ENCODE measurements at regions not wholly inside any gene's neighbourhood (a gene's known extent, or its start where the extent isn't known, plus 50 kb on each side); places are given as distances from the start of the nearest gene placed in this dataset.

DNA sequence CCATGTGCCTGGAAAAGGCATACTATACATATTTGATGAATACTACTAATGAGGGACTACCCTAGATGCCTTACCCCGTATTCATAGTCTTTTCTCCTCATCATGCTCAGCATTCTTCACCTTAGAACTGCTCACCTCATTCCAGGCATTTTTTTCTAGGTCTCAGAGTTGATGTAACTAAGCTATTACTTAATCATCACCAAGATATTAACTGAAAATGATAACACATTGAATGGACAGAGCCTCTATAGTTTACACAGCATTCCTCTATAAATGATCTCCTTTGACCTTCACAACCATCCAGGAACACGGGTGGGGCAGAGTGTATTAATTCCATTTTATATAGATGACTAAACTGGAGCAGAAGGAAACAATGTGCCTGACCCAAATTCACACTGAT is 174.1 kb upstream of the DPH6 start:
- TF ChIP-seq TCF7L2 (IDR thresholded peaks at IDR 0.05; ENCODE audit: low read depth, low read length) (no peak), SIN3A (IDR thresholded peaks at IDR 0.05; ENCODE audit: borderline replicate concordance, insufficient read depth, low read depth, low read length) (no peak), POLR2AphosphoS5 (IDR thresholded peaks at IDR 0.05; ENCODE audit: low read depth, low read length) (no peak)
- TF ChIP-seq, protein P1, sequence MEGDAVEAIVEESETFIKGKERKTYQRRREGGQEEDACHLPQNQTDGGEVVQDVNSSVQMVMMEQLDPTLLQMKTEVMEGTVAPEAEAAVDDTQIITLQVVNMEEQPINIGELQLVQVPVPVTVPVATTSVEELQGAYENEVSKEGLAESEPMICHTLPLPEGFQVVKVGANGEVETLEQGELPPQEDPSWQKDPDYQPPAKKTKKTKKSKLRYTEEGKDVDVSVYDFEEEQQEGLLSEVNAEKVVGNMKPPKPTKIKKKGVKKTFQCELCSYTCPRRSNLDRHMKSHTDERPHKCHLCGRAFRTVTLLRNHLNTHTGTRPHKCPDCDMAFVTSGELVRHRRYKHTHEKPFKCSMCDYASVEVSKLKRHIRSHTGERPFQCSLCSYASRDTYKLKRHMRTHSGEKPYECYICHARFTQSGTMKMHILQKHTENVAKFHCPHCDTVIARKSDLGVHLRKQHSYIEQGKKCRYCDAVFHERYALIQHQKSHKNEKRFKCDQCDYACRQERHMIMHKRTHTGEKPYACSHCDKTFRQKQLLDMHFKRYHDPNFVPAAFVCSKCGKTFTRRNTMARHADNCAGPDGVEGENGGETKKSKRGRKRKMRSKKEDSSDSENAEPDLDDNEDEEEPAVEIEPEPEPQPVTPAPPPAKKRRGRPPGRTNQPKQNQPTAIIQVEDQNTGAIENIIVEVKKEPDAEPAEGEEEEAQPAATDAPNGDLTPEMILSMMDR (IDR thresholded peaks at IDR 0.05): no peak
- TF ChIP-seq, protein P2, sequence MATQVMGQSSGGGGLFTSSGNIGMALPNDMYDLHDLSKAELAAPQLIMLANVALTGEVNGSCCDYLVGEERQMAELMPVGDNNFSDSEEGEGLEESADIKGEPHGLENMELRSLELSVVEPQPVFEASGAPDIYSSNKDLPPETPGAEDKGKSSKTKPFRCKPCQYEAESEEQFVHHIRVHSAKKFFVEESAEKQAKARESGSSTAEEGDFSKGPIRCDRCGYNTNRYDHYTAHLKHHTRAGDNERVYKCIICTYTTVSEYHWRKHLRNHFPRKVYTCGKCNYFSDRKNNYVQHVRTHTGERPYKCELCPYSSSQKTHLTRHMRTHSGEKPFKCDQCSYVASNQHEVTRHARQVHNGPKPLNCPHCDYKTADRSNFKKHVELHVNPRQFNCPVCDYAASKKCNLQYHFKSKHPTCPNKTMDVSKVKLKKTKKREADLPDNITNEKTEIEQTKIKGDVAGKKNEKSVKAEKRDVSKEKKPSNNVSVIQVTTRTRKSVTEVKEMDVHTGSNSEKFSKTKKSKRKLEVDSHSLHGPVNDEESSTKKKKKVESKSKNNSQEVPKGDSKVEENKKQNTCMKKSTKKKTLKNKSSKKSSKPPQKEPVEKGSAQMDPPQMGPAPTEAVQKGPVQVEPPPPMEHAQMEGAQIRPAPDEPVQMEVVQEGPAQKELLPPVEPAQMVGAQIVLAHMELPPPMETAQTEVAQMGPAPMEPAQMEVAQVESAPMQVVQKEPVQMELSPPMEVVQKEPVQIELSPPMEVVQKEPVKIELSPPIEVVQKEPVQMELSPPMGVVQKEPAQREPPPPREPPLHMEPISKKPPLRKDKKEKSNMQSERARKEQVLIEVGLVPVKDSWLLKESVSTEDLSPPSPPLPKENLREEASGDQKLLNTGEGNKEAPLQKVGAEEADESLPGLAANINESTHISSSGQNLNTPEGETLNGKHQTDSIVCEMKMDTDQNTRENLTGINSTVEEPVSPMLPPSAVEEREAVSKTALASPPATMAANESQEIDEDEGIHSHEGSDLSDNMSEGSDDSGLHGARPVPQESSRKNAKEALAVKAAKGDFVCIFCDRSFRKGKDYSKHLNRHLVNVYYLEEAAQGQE (IDR thresholded peaks at IDR 0.05; ENCODE audit: insufficient read depth in 1 of 2, low read depth in 2 of 2, low read length in 1 of 2): no peak
- Histone ChIP-seq H3K27me3 (ENCODE audit: control insufficient read depth, insufficient read depth, low read length) (no peaks in the 10 kb centered on the region), H3K27ac (ENCODE audit: low read length) (no peak overlapping the region), H3K9me3 (ENCODE audit: control insufficient read depth, insufficient read depth, low read depth, low read length) (no peaks in the 10 kb centered on the region), H3K4me3 (ENCODE audit: low read depth in 2 of 2, low read length in 2 of 2) (no peak overlapping the region), H3K4me1 (ENCODE audit: control insufficient read depth, insufficient read depth, low read length) (no peaks in the 10 kb centered on the region), H3K36me3 (ENCODE audit: control insufficient read depth, insufficient read depth, low read length) (no peaks in the 10 kb centered on the region)
- no peak for DNase-seq (ENCODE audit: low read depth, low spot score)
- ChIA-PET POLR2A (no interaction called here), CTCF (no interaction called here)
- in situ Hi-C loops (cut with HindIII; ENCODE audit: low pct_unique_long_range_greater_than_20kb, low sequenced_read_pairs) (no loop called here), intact Hi-C loops (cut with micrococcal nuclease; ENCODE audit: unreplicated experiment) (no loop called here)
- ATAC-seq: no peak
- no TSS peak for BruUV-seq (replicated peaks)

DNA sequence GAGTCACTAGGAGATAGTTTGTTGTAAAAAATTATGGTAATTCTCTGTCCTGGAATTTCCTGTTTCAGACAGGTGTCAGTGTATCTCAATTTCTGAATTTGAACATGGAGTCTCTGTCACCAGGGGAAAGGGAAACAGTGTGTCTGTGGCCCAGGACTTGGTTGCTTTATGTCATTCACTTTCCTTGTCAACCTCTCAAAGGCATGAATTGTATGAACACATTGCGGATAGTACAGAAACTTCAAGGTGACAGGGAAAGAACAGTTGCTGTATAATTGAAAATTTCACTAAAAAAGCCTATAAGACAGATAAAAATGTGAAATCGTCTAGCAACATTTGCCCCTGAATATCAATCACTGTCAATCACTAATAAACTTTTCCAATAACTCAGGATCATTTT is 175.0 kb upstream of the DPH6 start:
- no peak for DNase-seq (ENCODE audit: low read depth, low spot score)
- no TSS peak for BruUV-seq (replicated peaks)
- intact Hi-C loops (cut with micrococcal nuclease; ENCODE audit: unreplicated experiment): no loop called here
- H3K9me3 ChIP-seq (ENCODE audit: control insufficient read depth, insufficient read depth, low read depth, low read length): no peaks in the 10 kb centered on the region
- CTCF ChIA-PET: no interaction called here
- no peak overlapping the region for H3K4me3 ChIP-seq (ENCODE audit: low read depth in 2 of 2, low read length in 2 of 2)
- H3K4me1 ChIP-seq (ENCODE audit: control insufficient read depth, insufficient read depth, low read length): no peaks in the 10 kb centered on the region
- no peaks in the 10 kb centered on the region for H3K27me3 ChIP-seq (ENCODE audit: control insufficient read depth, insufficient read depth, low read length)
- POLR2A ChIA-PET: no interaction called here
- TF ChIP-seq, protein P1 (IDR thresholded peaks at IDR 0.05): no peak
- TF ChIP-seq TCF7L2 (IDR thresholded peaks at IDR 0.05; ENCODE audit: low read depth, low read length) (no peak), SIN3A (IDR thresholded peaks at IDR 0.05; ENCODE audit: borderline replicate concordance, insufficient read depth, low read depth, low read length) (no peak), POLR2AphosphoS5 (IDR thresholded peaks at IDR 0.05; ENCODE audit: low read depth, low read length) (no peak)
- TF ChIP-seq, protein P2 (IDR thresholded peaks at IDR 0.05; ENCODE audit: insufficient read depth in 1 of 2, low read depth in 2 of 2, low read length in 1 of 2): no peak
- no peak overlapping the region for H3K27ac ChIP-seq (ENCODE audit: low read length)
- no peaks in the 10 kb centered on the region for H3K36me3 ChIP-seq (ENCODE audit: control insufficient read depth, insufficient read depth, low read length)
- ATAC-seq: no peak
- in situ Hi-C loops (cut with HindIII; ENCODE audit: low pct_unique_long_range_greater_than_20kb, low sequenced_read_pairs): no loop called here

All from Panc1 (cell line).